AG04450 (cell line): ENCODE measurements at regions not wholly inside any gene's neighbourhood (a gene's known extent, or its start where the extent isn't known, plus 50 kb on each side); places are given as distances from the start of the nearest gene placed in this dataset.
"Not testable (repeated sequence)": the region's sequence is repeated elsewhere in the genome, so short reads cannot be mapped to it uniquely, and the experiment has no call there.

Source experiments
- CTCF ChIA-PET: fragments of 300-600, 350-600 bp; formaldehyde crosslinking; extraction: SDS; loops from one replicate; lab custom pipeline; 2022; ENCODE audit warnings: antibody characterized with exemption, inconsistent platforms; lab: Charles Lee
- POLR2A ChIA-PET: fragments of 350-600 bp; formaldehyde crosslinking; extraction: SDS; loops from one replicate; lab custom pipeline; 2021; ENCODE audit warnings: antibody characterized with exemption, inconsistent platforms; lab: Yijun Ruan, JAX
- DNase-seq: peaks from one replicate; pipeline ENCODE4 v3.0.0-alpha.2; 2011; ENCODE audit warnings: low read depth, low spot score
- H3K27ac ChIP-seq: one replicate; pipeline ENCODE4 v1.5.1; 2012; ENCODE audit warnings: low read depth, low read length, control low read depth
- H3K27me3 ChIP-seq: one replicate; pipeline ENCODE4 v1.6.0; 2012; ENCODE audit warnings: low read length; ENCODE audit not compliant: control insufficient read depth, insufficient read depth
- H3K4me3 ChIP-seq: 2 replicates; pipeline ENCODE4 v1.5.1; 2011; ENCODE audit warnings: mild to moderate bottlenecking, low read depth, low read length, control low read depth
- H3K9me3 ChIP-seq: 2 replicates; pipeline ENCODE4 v1.5.1; 2012; ENCODE audit warnings: low read length; ENCODE audit not compliant: control insufficient read depth, insufficient read depth
- CTCF ChIP-seq: IDR thresholded peaks from 2 replicates; pipeline ENCODE4 v1.5.1; 2011; ENCODE audit warnings: low read depth, low read length, control low read depth, inconsistent platforms

DNA sequence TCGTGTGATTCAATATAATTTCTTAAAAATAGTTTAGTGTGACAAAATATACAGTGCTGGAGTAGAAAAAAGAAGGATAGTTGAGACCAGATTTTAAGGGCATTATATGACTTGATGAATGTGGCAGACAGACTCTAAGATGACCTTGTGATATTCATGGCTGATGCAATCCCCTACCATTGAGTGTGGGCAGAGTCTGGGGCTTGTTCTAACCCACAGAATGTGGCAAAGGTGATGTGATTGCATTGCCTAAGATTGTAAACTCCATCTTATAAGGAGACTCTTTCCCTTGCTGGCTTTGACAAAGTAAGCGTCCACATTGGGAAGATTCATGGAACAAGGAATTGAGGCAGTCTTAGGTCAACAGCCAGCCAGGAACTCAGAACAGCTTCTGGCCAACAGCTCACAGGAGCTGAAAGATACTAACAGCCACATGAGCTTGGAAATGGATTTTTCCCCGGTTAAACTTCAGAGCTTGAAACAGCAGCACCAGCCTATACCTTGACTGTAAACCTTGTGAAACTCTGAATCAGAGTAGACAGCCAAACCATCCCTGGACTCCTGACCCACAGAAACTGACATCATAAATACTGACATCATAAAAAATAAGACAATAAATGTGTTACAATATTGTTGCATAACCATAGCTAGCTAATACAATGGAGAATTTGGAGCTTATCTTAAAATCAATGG lies 864.5 kb downstream of the TTLL7 start:
- CTCF ChIA-PET, H3K27ac ChIP-seq, H3K4me3 ChIP-seq, H3K27me3 ChIP-seq, H3K9me3 ChIP-seq, DNase-seq, POLR2A ChIA-PET: not testable (repeated sequence)

- no peak for TF ChIP-seq CTCF
- H3K4me3 ChIP-seq, result no peak overlapping the region
- H3K27ac ChIP-seq, result no peak overlapping the region
- POLR2A ChIA-PET, result no interaction called here
- no peak for DNase-seq
- CTCF ChIA-PET, result no interaction called here
- H3K9me3 ChIP-seq, result no peaks in the 10 kb centered on the region
- H3K27me3 ChIP-seq, result no peaks in the 10 kb centered on the region
Measured at GRCh38 chr1:83131692-83131955, 867.3 kb downstream of the TTLL7 start.

DNA sequence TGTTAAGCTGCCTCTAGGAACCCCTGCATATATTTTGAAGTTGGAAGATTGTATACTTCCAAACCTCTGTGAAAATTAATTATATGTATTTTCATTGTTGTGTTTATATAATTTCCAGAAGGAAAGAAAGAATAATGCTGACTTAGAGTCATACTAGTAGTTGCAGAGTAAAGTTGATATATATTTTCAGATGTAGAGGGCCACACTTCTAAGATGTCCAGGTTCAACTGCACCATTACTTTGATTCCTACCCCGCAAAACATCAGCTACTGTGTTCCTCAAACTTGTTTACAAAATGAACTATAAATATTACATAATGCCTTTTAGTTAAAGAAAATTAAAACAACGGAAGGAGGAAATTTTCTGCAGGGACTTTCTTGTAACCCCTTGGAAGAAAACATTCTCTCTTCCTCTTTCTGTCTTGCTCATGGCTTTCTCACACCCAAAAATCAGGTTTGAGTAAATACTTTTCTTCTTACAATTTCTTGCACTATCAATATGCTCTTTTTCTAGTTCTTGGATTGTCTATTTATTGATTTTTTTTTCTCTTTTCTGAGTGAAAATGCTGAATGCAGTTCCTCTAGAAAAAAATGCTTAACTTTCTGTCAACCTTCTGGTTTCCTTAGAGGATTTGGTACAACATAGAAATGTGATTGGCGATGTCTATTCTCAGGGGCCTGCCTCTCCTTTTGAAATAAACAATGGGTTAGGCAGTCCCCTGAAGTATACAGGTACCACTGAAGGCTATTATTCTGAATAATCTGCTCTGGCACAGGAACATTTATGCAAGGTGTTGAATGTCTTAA lies 867.8 kb downstream of the TTLL7 start:
- ChIA-PET POLR2A (no interaction called here), CTCF (no interaction called here)
- H3K27me3 ChIP-seq, result no peaks in the 10 kb centered on the region

GRCh38 chr1:83129107-83129506 lies 869.8 kb downstream of the TTLL7 start:
- no peak overlapping the region for H3K27ac ChIP-seq
- ChIA-PET CTCF (no interaction called here), POLR2A (no interaction called here)
- H3K4me3 ChIP-seq, result no peak overlapping the region
- no peak for TF ChIP-seq CTCF
- H3K27me3 ChIP-seq, result no peaks in the 10 kb centered on the region
- no peak for DNase-seq
- H3K9me3 ChIP-seq, result no peaks in the 10 kb centered on the region

More for the DNA sequence above, 867.8 kb downstream of the TTLL7 start:
- H3K27ac ChIP-seq, result no peak overlapping the region
- no peak for TF ChIP-seq CTCF
- no peak for DNase-seq
- no peaks in the 10 kb centered on the region for H3K9me3 ChIP-seq
- no peak overlapping the region for H3K4me3 ChIP-seq

DNA sequence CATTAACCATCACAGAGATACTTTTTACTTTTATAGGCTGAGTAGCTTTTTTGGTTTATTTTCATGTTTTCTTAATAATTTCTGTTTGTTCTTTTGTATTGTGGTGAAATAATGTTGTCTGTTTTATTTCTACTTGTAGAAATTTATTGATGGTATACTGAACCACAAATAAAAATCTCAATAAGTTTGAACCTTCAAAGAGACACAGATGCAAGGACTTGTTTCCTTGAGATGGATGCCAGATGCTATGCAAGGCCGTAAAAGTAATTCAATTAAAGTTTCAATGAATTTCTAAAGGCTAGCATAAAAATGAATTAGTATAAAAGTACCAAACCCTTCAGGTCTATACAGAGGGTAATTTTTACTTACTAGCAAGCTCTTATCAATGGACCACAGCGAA lies 873.5 kb downstream of the TTLL7 start:
- ChIA-PET CTCF (interaction anchor here (0.6 kb wide), 1 partner anchor 1131 kb away, joined by 6 read pairs; no protein-coding TSS in a partner anchor), POLR2A (no interaction called here)
- Histone ChIP-seq H3K4me3 (no peak overlapping the region), H3K27ac (no peak overlapping the region), H3K27me3 (no peaks in the 10 kb centered on the region), H3K9me3 (no peaks in the 10 kb centered on the region)
- TF ChIP-seq CTCF, result no peak
- no peak for DNase-seq
